ENCODE measurements at regions not wholly inside any gene's neighbourhood (a gene's known extent, or its start where the extent isn't known, plus 50 kb on each side); places are given as distances from the start of the nearest gene placed in this dataset.
"Not testable (repeated sequence)": the region's sequence is repeated elsewhere in the genome, so short reads cannot be mapped to it uniquely, and the experiment has no call there.

DNA sequence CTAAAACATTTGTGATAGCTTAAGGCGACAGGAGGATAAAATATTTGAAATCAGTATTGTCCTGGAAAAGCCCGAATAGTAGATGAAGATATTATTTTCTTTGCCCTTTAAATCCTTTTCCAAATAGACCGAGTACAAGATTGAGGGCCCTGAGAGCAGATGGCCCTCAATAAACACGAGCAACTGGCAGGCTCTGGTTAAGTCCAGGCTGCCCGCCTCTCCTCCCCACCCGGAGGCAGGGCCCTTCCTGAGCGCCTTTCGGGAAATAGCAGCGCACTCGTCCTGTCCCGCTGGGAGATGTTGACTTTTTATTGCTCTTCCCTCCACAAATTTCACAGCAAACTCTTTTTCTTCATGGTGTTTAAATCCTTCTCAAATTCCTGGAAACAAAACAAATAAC lies 50.8 kb upstream of the MAX start:
- DNase-seq: no peak

DNA sequence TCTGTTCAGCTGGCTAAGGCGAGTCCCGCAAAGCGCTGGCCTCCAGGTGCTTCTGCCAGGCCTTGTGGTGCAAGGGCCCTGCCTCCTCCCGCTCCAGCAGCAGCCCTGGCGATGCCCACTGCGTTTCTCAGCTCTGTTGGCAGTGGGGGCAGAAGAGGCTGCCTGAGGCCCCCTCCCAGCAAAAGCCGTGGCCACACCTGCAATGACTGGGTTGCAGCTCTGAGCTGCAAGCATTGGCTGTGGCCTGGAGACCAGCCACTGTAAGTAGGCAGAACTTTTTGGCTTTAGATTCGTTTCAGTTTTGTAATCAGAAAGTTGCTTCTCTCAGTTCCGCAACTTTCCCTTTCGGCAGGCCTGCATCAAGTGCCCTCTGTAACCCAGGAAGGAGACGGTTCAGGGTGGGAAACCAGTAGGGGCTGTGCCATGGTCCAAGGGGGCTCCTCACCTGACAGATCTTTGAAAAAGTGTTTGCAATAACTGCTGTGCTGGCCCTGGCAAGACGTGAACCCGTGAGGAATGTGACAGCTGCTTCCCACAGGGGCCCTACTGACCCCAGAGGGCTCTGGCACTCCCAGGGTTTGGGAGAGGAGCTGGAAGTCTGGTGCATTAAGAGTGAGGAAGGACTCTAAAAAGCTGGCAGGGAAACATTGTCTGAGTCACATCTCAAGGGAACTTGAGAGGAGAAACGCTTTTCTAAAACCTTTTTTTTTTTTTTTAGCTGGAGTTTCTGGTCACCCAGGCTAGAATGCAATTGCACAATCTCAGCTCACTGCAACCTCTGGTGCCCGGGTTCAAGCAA lies 54.5 kb upstream of the MAX start:
- DNase-seq: no peak

DNA sequence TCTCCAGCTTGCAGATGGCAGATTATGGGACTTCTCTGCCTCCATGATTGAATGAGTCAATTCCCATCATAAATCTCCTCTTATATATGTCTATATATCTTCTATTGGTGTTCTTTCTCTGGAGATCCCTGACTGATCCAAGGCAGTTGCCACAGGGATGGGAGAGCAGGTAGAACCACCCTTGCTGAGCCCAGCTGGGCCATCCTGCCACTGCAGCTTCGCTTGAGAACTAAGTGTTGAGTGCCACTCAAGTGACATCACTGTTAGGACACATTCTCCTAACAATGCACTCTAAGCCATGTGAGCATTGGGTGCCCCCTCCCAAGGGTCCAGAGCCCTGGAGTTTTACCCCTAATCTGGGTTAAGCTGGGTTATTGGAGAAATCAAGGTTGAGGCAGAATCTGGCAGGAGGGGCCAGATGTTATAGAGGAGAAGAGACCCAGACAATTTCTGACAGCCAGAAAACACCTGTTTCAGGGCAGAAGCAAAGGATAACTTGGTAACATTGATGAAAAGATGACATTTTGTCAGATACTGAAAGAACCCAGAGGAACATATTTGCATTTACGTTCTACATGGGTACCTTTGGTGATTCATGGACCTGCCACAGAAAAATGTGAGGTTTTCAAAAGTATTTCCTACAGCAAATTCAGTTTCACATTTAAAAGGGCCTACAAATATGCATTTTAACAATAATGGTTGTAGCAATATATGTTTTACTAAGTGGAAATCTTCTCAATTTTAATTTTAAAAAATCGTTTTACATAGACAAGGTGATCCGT lies 57.2 kb upstream of the MAX start:
- no peak for DNase-seq

DNA sequence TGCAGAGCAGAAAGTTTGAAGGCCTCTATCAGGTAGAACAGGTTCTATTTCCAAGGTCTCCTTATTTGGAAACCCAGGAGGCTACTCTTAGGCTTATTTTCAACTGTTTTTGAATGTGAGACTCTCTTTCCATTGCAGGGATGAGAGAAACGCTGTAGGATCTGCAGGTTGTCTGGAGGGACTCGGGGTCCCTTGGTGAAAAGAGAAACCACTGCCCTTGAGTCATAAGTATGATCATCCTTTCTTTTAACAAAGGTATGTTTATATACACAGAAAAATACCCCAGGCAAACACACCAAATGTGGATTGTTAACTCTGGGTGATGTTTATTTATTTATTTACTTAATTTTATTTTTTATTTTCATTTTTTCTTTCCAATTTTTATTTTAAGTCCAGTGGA lies 57.8 kb upstream of the MAX start:
- DNase-seq: no peak

DNA sequence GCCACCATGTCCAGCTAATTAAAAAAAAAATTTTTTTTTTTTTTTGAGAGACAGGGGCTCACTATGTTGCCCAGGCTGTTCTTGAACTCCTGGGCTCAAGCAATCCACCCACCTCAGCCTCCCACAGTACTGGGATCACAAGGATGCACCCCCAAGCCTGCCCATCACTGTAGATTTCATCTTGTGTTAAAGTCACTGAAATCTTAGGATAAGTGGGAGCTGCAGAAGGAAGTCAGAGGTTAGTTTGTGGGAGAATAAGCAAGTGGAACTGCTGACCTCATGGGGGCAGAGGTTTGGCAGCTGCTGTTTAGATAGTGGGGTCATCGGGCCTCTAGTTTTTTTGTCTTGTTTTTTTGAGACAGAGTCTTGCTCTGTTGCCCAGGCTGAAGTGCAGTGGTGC lies 59.7 kb upstream of the MAX start:
- no peak for DNase-seq

DNA sequence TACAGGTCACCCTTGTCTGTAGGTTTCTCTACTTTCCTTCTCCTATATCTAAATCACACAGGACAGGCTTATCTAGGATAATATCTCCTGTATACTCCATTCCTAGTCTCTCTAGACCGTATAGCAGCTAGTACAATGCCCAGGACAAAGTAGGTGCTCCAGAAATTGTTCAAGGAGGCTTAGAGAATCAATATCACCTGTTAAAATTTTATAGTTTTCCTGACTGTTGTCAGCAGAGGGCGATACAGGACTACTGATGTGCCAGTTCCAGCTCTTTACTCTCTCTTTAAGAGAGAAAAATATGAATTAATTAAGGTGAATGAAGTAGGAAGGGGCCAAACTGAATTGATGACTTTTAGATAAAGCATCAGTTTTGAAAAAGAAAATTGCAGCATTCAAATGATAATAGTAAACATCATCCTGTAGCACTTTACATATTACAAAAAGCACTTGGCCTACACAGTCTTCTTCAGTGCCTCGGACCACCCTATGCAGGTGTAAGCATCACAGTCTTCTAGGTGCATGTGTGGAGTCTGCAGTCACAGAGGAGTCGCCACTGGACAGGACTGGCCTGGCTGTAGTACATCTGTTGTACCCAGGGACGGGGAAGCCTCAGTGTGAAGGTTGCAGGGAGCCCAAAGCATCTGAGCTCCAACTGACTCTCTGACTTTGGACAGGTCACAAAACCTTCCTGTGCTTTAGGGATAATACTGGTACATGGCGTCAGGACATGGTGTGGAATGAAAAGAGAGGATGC lies 61.9 kb upstream of the MAX start:
- peak; percentile 34 to 43 for DNase-seq

DNA sequence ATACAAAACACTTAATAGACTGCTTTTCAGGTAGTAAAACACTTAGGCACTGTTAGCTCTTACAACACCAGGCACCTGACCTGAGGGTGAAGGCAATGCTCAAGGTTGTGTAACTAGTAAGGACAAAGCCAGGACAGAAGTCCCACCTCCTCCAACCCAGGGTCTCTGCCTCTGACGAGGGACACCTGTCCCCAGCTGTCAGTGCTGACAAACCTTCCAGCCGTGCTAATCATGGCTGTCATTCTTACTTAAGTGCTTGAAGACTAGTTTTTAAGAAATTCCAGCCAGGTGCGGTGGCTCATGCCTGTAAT lies 62.5 kb upstream of the MAX start:
- DNase-seq: no peak

DNA sequence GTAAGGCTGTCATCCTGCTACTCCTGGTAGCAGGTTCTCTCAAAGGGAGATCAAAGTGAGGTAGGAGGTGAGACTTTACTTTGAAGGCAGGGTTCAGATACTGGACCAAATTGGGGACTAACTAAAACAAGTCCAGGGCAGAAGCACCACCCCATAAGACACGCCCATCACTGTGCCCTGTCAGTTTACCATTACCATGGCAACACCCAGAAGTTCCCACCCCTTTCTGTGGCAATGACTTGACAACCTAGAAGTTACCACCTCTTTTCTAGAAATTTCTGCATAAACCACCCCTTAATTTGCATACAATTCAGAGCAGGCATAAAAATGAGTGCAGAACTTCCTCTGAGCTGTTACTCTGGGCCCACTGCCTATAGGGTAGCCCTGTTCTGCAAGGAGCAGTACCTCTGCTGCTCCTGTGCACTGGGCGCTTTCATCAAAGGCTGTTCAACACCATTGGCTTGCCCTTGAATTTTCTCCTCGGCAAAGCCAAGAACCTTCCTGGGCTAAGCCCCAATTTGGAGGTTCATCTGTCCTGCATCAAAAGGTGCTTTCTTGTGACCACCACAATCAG lies 64.8 kb upstream of the MAX start:
- DNase-seq: no peak

DNA sequence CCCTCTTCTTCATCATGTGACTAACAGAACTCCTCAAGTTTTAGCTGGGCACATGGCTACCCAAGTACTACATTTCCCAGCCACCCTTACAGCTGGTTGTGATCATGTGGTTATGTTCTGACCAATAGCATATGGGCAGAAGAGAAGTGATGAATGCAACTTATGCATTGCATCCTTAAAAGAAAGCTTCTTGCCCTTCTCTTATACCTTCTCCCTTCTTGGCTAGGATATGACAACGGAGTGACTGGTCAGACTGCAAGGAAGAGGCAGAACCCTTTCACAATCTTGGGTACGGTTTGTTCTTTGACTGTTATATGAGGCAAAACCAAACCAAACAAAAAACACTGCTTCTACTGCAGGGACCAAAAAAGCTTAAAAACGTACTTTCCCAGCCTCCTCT lies 66.5 kb upstream of the MAX start:
- no peak for DNase-seq

DNA sequence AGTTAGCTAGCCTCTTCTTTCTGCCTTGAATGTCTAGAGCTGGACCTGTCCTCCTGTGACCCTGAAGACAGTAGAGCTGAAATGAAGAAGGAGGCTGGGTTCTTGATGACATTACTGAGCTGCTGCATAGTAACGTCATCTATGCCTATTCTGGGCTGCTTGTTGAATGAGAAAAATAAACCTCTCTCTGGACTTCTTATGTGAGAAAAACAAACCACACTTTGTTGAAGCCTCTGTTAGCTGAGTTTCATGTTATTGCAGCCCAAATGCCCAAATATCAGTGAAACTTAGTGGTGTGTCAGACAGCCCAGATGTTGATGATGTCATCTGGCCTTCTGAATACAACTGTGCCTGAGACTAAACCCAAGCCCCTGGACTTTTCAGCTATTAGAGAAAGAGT lies 67.0 kb upstream of the MAX start:
- DNase-seq: no peak

DNA sequence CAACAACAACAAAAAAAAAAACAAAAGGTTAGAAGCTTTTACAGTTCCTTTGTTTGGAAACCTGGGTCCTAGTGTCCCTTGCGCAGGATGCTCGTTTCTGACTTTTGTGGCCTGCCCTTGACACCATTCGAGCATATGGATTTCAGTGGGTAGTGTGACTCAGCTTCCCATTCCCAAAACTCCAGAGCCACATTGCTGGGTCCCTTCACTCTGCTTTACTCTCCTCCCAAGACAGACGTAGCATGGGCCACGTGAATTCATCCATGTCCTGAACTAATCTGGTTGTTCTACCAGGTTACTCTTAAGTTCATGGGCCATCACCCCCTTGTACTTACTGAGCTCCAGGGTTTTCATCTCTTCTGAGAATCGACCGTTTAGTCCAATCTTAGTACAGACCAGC lies 68.0 kb upstream of the MAX start:
- no peak for DNase-seq

DNA sequence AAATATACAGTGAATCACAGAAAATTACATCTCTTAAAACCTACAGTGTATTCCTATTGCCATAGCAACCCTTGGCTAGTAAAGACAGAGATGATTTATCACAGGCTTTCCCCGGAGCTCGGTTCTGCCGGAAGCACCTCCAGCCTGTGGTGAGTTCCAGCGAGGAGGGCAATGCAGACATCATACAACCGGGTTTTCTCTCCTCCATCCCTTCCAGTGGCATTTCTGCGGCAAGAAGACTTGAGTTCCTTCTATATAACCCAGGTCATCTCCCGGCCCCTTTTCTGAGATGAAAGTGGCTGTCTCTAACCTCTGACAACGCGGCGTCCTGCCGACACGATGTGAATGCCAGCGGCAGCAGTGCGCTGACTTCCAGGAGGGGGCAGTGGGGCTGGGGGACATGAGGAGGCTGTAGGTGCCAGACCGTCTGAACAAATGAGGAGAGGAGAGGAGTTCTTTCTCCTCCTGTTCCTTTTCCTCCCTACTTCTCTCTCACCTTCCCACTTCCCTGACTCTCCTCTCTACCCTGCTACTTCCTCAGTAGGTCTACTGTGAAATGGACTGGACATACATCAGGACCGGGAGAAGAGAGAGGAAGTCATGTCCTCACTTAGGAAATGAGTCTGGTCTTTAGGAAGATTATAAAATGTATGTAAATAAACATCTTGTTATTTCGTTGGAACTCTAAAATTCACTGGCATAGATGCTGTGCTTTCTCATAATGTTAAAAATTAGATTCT lies 68.6 kb upstream of the MAX start:
- peak; percentile 27 to 30 for DNase-seq

DNA sequence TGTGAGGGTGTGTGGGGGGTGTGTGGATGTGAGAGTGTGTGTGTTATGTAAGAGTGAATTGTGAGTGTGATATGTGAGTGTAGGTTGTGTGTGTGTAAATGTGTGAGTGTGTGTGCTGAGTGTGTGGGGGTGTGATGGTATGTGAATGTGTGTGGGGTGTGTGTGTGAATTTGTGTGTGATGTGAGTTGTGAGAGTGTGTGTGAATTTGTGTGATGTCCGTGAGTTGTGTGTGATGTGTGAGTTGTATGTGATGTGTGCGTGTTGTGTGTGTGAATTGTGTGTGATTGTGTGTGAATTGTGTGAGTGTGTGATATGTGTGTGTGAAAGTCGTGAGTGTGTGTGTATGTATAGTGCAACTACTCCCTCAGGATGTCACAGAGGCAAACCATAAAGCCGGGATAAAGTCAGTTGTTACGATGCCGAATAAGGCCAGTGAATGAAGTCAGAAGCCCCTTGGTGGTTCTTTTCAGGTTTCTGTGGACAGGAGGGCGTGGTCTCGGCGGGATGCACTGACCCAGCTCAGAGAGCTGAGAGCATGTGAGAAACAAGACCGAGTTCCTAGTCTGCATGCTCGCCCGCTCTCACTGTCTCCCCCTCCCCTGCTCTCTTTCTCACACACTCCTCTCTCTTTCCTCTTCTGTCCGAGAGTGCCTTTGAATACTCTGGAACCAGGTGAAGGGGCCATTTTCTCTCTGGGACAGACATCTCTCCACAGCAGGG lies 71.8 kb upstream of the MAX start:
- no peak for DNase-seq

DNA sequence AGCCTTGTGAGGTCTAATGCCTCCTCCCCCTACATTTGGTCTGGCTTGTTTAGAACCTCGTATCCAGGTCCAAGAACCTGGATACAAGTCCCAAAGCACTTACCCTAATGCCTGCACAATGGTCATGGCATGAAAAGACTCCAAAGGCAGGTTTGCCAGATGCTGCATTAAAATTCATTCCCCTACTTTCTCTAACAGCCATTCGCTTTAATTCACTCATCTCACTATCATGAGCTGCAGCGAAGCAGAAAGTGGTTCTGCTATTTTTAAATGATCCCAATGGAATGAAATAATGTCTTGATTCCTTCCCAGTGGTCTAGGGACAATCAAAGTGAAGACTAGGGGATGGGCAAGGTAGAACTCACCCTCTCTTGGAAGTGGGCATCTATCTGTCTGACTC lies 72.5 kb upstream of the MAX start:
- DNase-seq: no peak

DNA sequence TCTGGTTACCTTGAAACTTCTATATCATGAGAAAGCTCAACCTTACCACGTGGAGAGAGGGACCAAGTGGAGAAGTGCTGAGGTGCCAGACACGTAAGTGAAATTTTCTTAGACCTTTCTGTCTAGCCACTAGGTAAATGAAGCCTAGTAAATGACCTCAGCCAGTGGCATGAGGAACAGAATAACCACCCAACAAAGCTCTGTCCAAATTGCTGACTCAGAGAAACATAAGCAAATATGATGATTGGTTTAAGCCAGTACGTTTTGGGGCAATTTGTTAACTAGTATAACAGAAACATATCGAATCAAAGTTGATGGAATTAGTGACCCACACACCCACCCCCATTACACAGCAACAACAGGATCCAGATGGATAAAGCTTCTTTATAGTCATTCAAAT lies 75.2 kb upstream of the MAX start:
- no peak for DNase-seq

DNA sequence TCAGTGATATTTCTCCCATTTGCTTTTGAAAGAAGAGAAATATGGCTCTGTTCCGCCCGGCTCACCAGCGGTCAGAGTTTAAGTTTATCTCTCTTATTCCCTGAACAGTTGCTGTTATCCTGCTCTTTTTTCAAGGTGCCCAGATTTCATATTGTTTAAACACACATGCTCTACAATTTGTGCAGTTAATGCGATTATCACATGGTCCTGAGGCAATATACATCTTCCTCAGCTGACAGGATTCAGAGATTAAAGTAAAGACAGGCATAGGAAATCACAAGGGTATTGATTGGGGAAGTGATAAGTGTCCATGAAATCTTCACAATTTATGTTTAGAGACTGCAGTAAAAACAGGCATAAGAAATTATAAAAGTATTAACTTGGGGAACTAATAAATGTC lies 76.9 kb upstream of the MAX start:
- DNase-seq: not testable (repeated sequence)

DNA sequence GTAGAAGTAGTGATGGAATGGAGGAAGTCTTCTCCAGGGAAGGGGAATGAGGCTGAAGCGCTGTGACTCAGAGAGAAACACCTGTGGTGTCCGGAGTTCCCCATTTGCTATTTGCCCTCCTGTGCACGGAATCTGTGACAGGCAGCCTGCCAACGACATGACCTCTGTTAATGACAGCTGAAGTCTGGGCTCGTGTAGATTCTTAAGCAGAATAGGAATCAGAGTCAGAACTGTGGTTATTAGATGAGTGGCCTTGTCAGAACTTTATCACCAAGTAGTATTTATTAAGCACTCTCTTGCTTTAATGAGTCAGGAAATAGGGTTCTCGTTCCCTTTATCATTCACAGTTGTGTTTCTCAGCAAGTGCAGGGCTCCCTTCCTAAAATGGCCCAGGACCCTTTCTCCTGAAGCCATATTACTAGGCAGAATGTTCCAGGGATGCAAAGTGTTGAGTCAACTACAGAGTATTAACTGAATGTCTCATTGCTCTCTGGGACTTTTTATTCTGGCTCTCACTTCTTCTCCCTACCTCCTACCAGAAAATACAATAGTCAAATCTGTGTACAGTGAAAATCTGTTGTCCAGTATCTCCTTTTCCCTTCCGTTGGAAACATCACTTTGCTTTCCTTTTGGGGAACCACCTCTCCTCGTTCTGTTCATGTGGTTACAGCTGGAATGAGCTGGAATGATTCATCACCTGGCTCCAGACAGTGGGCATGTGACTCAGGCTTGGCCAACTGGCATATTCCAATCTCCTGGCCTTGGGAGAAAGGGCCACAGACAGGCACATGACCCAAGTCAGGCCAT lies 77.8 kb upstream of the MAX start:
- peak; percentile 30 to 37 for DNase-seq

DNA sequence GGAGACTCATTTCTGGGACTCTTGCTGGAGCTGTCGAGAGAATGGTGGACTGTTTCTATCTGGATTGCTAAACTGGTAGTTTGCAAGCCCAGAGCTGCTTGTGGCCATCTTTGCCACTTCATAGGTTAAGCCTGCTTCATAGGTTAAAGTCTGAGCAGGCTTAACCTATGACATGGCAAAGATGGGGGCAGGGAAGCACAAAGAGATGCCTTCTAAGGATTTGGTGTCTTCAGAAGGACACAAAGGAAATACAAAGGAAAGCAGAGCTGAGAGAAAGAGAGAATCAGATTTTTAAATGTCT lies 78.4 kb upstream of the MAX start:
- no peak for DNase-seq

DNA sequence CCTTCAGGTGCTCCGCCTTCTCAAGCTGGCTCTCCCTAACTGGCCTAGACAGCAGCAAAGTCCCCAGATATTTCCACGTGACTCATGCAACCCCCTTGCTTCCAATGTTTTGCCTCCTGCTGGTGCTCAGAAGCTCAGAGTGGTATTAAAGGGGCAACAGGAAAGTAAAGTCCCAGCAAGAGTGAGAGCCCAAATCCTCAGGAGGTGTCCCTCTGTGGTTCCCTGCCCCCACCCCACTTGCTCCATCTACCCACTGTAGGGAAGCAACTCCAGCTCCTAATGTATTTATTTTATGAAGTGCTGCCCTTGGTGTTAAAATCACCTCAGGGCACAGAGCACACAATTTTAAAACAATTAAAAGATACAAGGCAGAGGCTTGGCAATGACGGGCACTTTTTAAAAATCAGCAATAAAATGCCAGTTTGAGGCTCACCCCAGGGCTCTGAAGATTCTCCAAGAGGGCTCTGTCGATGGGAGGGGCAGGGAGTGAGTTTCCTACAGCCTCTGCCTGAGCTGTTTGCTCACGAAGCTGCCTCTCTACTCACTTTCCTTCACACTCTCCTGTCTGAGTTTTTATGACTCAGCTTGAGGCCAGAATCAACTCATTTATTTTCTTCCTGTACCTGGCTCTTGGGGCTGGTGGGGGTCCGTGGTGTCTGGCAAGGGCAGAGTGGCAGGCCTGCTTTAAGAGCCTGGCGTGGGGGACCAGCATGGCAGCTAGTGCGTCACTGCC lies 81.9 kb upstream of the MAX start:
- no peak for DNase-seq

DNA sequence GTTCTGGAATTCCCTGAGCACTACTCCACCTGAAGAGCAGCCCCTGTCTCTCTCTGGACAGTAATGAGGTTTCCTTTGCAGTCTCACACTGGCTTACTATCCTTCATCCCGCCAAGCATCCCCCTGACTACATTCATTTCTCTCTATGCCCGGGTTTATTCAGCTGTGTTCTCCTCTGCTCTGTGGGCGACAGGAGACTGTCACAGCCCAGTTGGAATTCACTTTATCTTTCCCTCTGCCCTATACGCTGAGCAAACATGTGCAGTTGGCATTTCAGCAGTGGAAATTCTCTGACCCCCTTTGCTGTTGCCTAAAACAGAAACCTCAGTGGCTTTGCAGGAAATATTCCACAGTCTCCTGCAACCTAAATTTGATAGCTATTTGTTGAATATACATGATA lies 83.5 kb upstream of the MAX start:
- DNase-seq: no peak

DNA sequence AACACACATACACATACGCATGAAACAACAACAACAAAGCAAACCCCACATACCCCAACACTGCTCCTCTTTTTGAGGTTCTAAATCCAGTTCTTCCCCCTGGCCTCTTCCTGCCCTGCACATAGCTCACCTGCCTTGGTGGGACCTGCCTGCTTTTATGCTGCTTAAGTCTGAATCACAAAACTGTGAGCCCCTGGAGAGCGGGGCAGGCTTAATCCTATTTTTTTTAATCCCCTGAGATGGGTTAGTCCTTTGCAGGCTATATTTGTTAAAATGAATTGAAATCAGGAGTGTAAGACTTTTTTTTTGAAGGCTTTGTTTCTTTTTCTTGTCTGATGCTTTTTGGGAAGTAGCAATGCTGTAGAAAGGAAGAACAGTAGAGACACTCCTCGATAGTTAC lies 84.6 kb upstream of the MAX start:
- no peak for DNase-seq

Measured in stimulated activated CD4-positive, alpha-beta T cell treated with anti-CD3 and anti-CD28 coated beads, Interleukin-2, amount 100 ng/mL, for 48 hours (primary cell).